ENCODE measurements at regions not wholly inside any gene's neighbourhood (a gene's known extent, or its start where the extent isn't known, plus 50 kb on each side); places are given as distances from the start of the nearest gene placed in this dataset.

- Histone ChIP-seq H3K4me1 (ENCODE audit: control insufficient read depth, insufficient read depth, low read length) (no peaks in the 10 kb centered on the region), H3K9me3 (replicated peaks; ENCODE audit: control insufficient read depth, insufficient read depth, low read length) (no peaks in the 10 kb centered on the region), H2AFZ (ENCODE audit: control insufficient read depth, low read depth, low read length) (no peak overlapping the region), H3K4me3 (no peak overlapping the region), H3K27me3 (replicated peaks in 1 of 2; ENCODE audit: control insufficient read depth in 2 of 2, insufficient read depth in 2 of 2, low read length in 1 of 2) (no peaks in the 10 kb centered on the region), H3K36me3 (ENCODE audit: control insufficient read depth in 2 of 2, insufficient read depth in 2 of 2, low read length in 1 of 2) (no peaks in the 10 kb centered on the region), H3K79me2 (ENCODE audit: control insufficient read depth, insufficient read depth, low read length) (no peaks in the 10 kb centered on the region), H3K4me2 (ENCODE audit: control insufficient read depth, insufficient read depth) (no peak overlapping the region), H3K9ac (ENCODE audit: control insufficient read depth, insufficient read depth, low read length) (no peak overlapping the region), H4K20me1 (ENCODE audit: control insufficient read depth, insufficient read depth) (no peaks in the 10 kb centered on the region), H3K27ac (ENCODE audit: control insufficient read depth, insufficient read depth) (no peak overlapping the region)
- no peak for DNase-seq (ENCODE audit: low read depth, low spot score)
- ChIA-PET POLR2A (no interaction called here), CTCF (interaction anchor here (0.7 kb wide), 1 partner anchor 253 kb away, joined by 3 read pairs; no protein-coding TSS in a partner anchor), RAD21 (ENCODE audit: unreplicated experiment) (no interaction called here), SMC1A (ENCODE audit: uncharacterized antibody, unreplicated experiment) (no interaction called here)
- TF ChIP-seq ZNF217 (IDR thresholded peaks at IDR 0.05) (no peak), ZBTB4 (CRISPR knock-in tag; IDR thresholded peaks at IDR 0.05) (no peak), SREBF2 (IDR thresholded peaks at IDR 0.05; ENCODE audit: low read length) (no peak), BCL11A (IDR thresholded peaks at IDR 0.05; ENCODE audit: low read depth, low read length) (no peak), ZNF207 (IDR thresholded peaks at IDR 0.05; ENCODE audit: borderline replicate concordance) (no peak)
- no TSS peak for BruUV-seq (replicated peaks)
- intact Hi-C loops (cut with micrococcal nuclease; ENCODE audit: unreplicated experiment) (no loop called here), in situ Hi-C loops (cut with MboI) (no loop called here)
- no peak for FAIRE-seq
- ATAC-seq: no peak
- 2% methylated on average over 6 of the region's 6 CpGs for WGBS (ENCODE audit: insufficient coverage, insufficient replicate concordance, low lambda C conversion rate, missing lambda C conversion rate)
Observed at GRCh38 chr11:111019451-111019850, 226.1 kb upstream of the POU2AF2 start.

GRCh38 chr11:111018566-111018965, 227.0 kb upstream of the POU2AF2 start:
- Histone ChIP-seq H3K27me3 (replicated peaks in 1 of 2; ENCODE audit: control insufficient read depth in 2 of 2, insufficient read depth in 2 of 2, low read length in 1 of 2) (no peaks in the 10 kb centered on the region), H3K36me3 (ENCODE audit: control insufficient read depth in 2 of 2, insufficient read depth in 2 of 2, low read length in 1 of 2) (no peaks in the 10 kb centered on the region), H3K4me2 (ENCODE audit: control insufficient read depth, insufficient read depth) (no peak overlapping the region), H3K79me2 (ENCODE audit: control insufficient read depth, insufficient read depth, low read length) (no peaks in the 10 kb centered on the region), H4K20me1 (ENCODE audit: control insufficient read depth, insufficient read depth) (no peaks in the 10 kb centered on the region), H3K9ac (ENCODE audit: control insufficient read depth, insufficient read depth, low read length) (no peak overlapping the region), H3K27ac (ENCODE audit: control insufficient read depth, insufficient read depth) (no peak overlapping the region), H2AFZ (ENCODE audit: control insufficient read depth, low read depth, low read length) (no peak overlapping the region), H3K9me3 (replicated peaks; ENCODE audit: control insufficient read depth, insufficient read depth, low read length) (no peaks in the 10 kb centered on the region), H3K4me3 (no peak overlapping the region), H3K4me1 (ENCODE audit: control insufficient read depth, insufficient read depth, low read length) (no peaks in the 10 kb centered on the region)
- no peak for ATAC-seq
- in situ Hi-C loops (cut with MboI): no loop called here
- DNase-seq (ENCODE audit: low read depth, low spot score): no peak
- ChIA-PET SMC1A (ENCODE audit: uncharacterized antibody, unreplicated experiment) (no interaction called here), POLR2A (no interaction called here), CTCF (interaction anchor here (0.7 kb wide), 1 partner anchor 254 kb away, joined by 3 read pairs; no protein-coding TSS in a partner anchor), RAD21 (ENCODE audit: unreplicated experiment) (no interaction called here)
- intact Hi-C loops (cut with micrococcal nuclease; ENCODE audit: unreplicated experiment): no loop called here
- no TSS peak for BruUV-seq (replicated peaks)
- WGBS (ENCODE audit: insufficient coverage, insufficient replicate concordance, low lambda C conversion rate, missing lambda C conversion rate): 9% methylated on average over 3 of the region's 3 CpGs
- FAIRE-seq: no peak
- TF ChIP-seq SMC3 (IDR thresholded peaks at IDR 0.05; ENCODE audit: borderline replicate concordance, low read length): no peak
- no peak for TF ChIP-seq ZBTB40 (IDR thresholded peaks at IDR 0.05; ENCODE audit: borderline replicate concordance)
- TF ChIP-seq FOS (IDR thresholded peaks at IDR 0.05; ENCODE audit: borderline replicate concordance, extremely low read depth, insufficient read length): no peak
- no peak for TF ChIP-seq BHLHE40 (IDR thresholded peaks at IDR 0.05; ENCODE audit: borderline replicate concordance in 1 of 2, low read depth in 2 of 2, low read length in 1 of 2)
- no peak for TF ChIP-seq ELK1 (IDR thresholded peaks at IDR 0.05; ENCODE audit: low read depth, low read length)

Measured in GM12878 (cell line).